OCI-LY7 (cell line): ENCODE measurements at regions not wholly inside any gene's neighbourhood (a gene's known extent, or its start where the extent isn't known, plus 50 kb on each side); places are given as distances from the start of the nearest gene placed in this dataset.

Experiments used
- BruUV-seq: library from RNA; stranded (reverse); fragments of 400-500 nt; replicated peaks from 2 replicates; lab custom pipeline; 2021; lab: Mats Ljungman, UMichigan
- CTCF ChIA-PET: fragments of 300-600 bp; sonication (Branson Sonifier 250); formaldehyde crosslinking; loops from one replicate; lab custom pipeline; 2022; ENCODE audit warnings: antibody characterized with exemption; ENCODE audit not compliant: unreplicated experiment; lab: Charles Lee
- POLR2A ChIA-PET: fragments of 300-600 bp; sonication (Branson Sonifier 250); formaldehyde crosslinking; loops from one replicate; lab custom pipeline; 2022; ENCODE audit warnings: antibody characterized with exemption; lab: Charles Lee
- DNase-seq: peaks from one replicate; pipeline ENCODE4 v3.0.0-alpha.2; 2015; ENCODE audit warnings: low spot score
- H2AFZ ChIP-seq: fragments of 200-600 bp; sonication (generic), shearing (Covaris generic); 2 replicates; pipeline ENCODE4 v1.6.1; 2014; ENCODE audit warnings: mild to moderate bottlenecking, antibody characterized with exemption, low read length, moderate library complexity
- H3K27ac ChIP-seq: fragments of 200-600 bp; sonication (generic); 2 replicates; pipeline ENCODE4 v1.5.1; 2014; ENCODE audit warnings: mixed run types, low read depth, mild to moderate bottlenecking, moderate library complexity, low read length, inconsistent platforms; ENCODE audit not compliant: poor library complexity, severe bottlenecking
- H3K36me3 ChIP-seq: fragments of 200-600 bp; sonication (generic); 2 replicates; pipeline ENCODE4 v1.6.1; 2014; ENCODE audit warnings: mild to moderate bottlenecking, antibody characterized with exemption, low read length, moderate library complexity, mixed read lengths; ENCODE audit not compliant: insufficient read depth
- H3K4me1 ChIP-seq: fragments of 200-600 bp; sonication (generic); 2 replicates; pipeline ENCODE4 v1.5.1; 2014; ENCODE audit warnings: mild to moderate bottlenecking, low read length; ENCODE audit not compliant: insufficient read depth, poor library complexity, severe bottlenecking
- H3K4me2 ChIP-seq: fragments of 200-600 bp; sonication (generic); 2 replicates; pipeline ENCODE4 v1.6.1; 2014; ENCODE audit warnings: mild to moderate bottlenecking, low read length
- H3K4me3 ChIP-seq: fragments of 200-600 bp; sonication (generic); 2 replicates; pipeline ENCODE4 v1.5.1; 2014; ENCODE audit warnings: mild to moderate bottlenecking, low read depth, low read length; ENCODE audit not compliant: poor library complexity, severe bottlenecking
- H3K79me2 ChIP-seq: fragments of 200-600 bp; sonication (generic); 2 replicates; pipeline ENCODE4 v1.6.1; 2016; ENCODE audit warnings: low read depth, mild to moderate bottlenecking, low read length, moderate library complexity, mixed read lengths; ENCODE audit not compliant: insufficient read depth
- H3K9me2 ChIP-seq: fragments of 200-600 bp; sonication (generic); 2 replicates; pipeline ENCODE4 v1.6.1; 2016; ENCODE audit warnings: mild to moderate bottlenecking, low read length, mixed read lengths; ENCODE audit not compliant: insufficient read depth
- H3K9me3 ChIP-seq: fragments of 200-600 bp; sonication (generic); 2 replicates; pipeline ENCODE4 v1.6.1; 2014; ENCODE audit warnings: mild to moderate bottlenecking, mixed run types, low read length, mixed read lengths
- H4K20me1 ChIP-seq: fragments of 200-600 bp; sonication (generic); 2 replicates; pipeline ENCODE4 v1.6.1; 2014; ENCODE audit warnings: mild to moderate bottlenecking, antibody characterized with exemption, low read length, moderate library complexity, mixed read lengths; ENCODE audit not compliant: insufficient read depth
- EZH2phosphoT487 ChIP-seq: fragments of 200-600 bp; sonication (generic); IDR thresholded peaks from 2 replicates; pipeline ENCODE4 v1.6.1; 2018; ENCODE audit warnings: low read depth, borderline replicate concordance, mild to moderate bottlenecking, mixed run types, antibody characterized with exemption, low read length, moderate library complexity, mixed read lengths
- intact Hi-C: fragments of 100-400 bp; cut with micrococcal nuclease; formaldehyde crosslinking; loops from one replicate; pipeline ENCODE4 v1.10.0; 2022; ENCODE audit not compliant: unreplicated experiment
- TF ChIP-seq, protein P1 (sequence below): fragments of 200-600 bp; sonication (generic); conservative IDR thresholded peaks from 2 replicates; pipeline ENCODE4 v1.5.1; 2014; ENCODE audit warnings: mild to moderate bottlenecking, antibody characterized with exemption, low read length, moderate library complexity, mixed read lengths

DNA sequence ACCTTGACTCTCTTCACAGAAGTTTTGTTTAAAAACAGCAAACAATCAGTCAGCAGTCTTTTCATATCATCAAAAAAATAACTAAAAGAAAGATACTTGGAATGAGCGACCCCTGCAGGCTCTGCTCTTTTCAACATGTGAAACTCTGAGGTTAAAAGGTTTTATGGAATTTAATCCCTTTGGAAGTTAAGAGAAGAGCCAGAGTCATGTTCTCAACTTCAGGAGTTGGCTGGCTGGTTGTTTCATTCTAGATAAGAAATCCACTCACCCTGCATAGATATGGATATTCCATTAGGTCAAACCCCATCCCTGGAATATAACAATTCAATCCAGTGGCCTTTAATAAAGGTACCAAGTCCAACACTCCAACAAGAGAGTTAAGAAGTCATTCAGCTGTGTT is 115.6 kb upstream of the RMDN2 start:
- intact Hi-C loops, result loop anchor here (1.0 kb wide), 1 partner anchor 263 kb away; no protein-coding TSS in a partner anchor
- H3K4me3 ChIP-seq, result no peak overlapping the region
- H3K27ac ChIP-seq, result no peak overlapping the region
- no peaks in the 10 kb centered on the region for H4K20me1 ChIP-seq
- no peak for DNase-seq
- H2AFZ ChIP-seq, result no peak overlapping the region
- H3K36me3 ChIP-seq, result no peaks in the 10 kb centered on the region
- no peaks in the 10 kb centered on the region for H3K9me2 ChIP-seq
- CTCF ChIA-PET, result no interaction called here
- no peaks in the 10 kb centered on the region for H3K4me1 ChIP-seq
- no TSS peak for BruUV-seq
- no peaks in the 10 kb centered on the region for H3K9me3 ChIP-seq
- TF ChIP-seq EZH2phosphoT487, result no peak
- TF ChIP-seq, protein P1, sequence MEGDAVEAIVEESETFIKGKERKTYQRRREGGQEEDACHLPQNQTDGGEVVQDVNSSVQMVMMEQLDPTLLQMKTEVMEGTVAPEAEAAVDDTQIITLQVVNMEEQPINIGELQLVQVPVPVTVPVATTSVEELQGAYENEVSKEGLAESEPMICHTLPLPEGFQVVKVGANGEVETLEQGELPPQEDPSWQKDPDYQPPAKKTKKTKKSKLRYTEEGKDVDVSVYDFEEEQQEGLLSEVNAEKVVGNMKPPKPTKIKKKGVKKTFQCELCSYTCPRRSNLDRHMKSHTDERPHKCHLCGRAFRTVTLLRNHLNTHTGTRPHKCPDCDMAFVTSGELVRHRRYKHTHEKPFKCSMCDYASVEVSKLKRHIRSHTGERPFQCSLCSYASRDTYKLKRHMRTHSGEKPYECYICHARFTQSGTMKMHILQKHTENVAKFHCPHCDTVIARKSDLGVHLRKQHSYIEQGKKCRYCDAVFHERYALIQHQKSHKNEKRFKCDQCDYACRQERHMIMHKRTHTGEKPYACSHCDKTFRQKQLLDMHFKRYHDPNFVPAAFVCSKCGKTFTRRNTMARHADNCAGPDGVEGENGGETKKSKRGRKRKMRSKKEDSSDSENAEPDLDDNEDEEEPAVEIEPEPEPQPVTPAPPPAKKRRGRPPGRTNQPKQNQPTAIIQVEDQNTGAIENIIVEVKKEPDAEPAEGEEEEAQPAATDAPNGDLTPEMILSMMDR, result peak; percentile 74
- no peak overlapping the region for H3K4me2 ChIP-seq
- POLR2A ChIA-PET, result no interaction called here
- no peaks in the 10 kb centered on the region for H3K79me2 ChIP-seq

DNA sequence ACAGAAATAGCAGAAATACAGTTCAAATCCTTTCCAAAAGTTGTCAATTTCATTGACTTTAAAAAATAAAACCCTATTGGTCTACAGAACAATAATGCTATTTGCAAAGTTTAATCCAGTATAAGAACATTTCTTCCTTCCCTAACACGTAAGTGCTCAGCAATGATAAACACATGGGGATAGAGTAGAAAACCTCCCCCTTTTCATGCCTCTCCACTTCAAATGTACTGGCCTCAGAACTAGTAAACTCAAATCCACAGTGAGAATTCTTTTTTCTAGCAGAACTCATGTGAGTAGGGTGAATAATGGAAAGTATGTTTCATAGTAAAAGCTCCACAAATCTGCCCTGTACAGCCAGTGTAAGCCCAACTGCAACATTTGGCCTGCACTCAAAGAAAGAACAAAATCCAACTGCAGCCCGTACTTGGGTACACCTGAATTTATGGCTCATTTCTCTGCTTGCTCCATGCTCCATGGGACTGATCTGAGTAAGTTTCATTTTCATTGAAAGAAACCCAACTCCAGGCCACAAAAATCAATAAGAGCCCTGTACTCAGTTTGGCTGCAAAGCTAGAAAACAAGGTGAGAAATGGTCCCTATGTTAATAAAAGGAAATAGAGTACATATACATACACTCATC is 115.0 kb upstream of the RMDN2 start:
- Histone ChIP-seq H3K9me2 (no peaks in the 10 kb centered on the region), H2AFZ (no peak overlapping the region), H3K4me2 (no peak overlapping the region), H3K27ac (no peak overlapping the region), H3K36me3 (no peaks in the 10 kb centered on the region), H3K79me2 (no peaks in the 10 kb centered on the region), H3K4me1 (no peaks in the 10 kb centered on the region), H3K9me3 (no peaks in the 10 kb centered on the region), H3K4me3 (no peak overlapping the region), H4K20me1 (no peaks in the 10 kb centered on the region)
- intact Hi-C loops, result loop anchor here (1.0 to 5.0 kb wide), 2 partner anchors 264 to 413 kb away; no protein-coding TSS in a partner anchor
- ChIA-PET POLR2A (no interaction called here), CTCF (no interaction called here)
- no TSS peak for BruUV-seq
- TF ChIP-seq EZH2phosphoT487, result no peak
- TF ChIP-seq, protein P1, result no peak
- DNase-seq, result no peak

DNA sequence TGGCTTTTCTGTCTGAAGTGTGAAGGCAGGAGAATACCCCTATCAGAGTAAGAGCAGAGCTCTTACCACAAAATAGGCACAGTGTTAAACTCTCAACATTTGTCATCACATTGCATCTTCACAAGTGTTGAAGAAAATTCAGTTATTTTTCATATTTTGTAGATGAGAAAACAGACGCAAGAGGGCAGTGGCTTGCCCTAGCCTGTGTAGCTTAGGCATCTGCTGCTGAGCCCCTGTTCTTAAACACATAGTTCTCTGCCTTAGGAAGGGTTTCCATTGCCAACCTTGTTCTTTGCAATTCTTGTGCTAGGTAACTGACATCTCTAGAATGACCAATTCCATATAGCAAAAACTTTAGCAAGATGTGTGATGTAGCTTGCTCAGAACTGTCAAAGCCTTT is 112.7 kb upstream of the RMDN2 start:
- peak; percentile 10 for DNase-seq
- Histone ChIP-seq H3K4me2 (no peak overlapping the region), H3K9me3 (no peaks in the 10 kb centered on the region), H3K36me3 (no peaks in the 10 kb centered on the region), H3K4me1 (no peaks in the 10 kb centered on the region), H2AFZ (no peak overlapping the region), H3K79me2 (no peaks in the 10 kb centered on the region), H3K27ac (no peak overlapping the region), H3K9me2 (no peaks in the 10 kb centered on the region), H3K4me3 (no peak overlapping the region), H4K20me1 (no peaks in the 10 kb centered on the region)
- ChIA-PET CTCF (no interaction called here), POLR2A (interaction anchor here (0.6 kb wide), 1 partner anchor 657 kb away, joined by 3 read pairs; no protein-coding TSS in a partner anchor)
- intact Hi-C loops, result loop anchor here (5.0 kb wide), 1 partner anchor 415 kb away; no protein-coding TSS in a partner anchor
- no TSS peak for BruUV-seq
- TF ChIP-seq, protein P1, result peak; percentile 49; the same call in 1 of the 2 replicates
- no peak for TF ChIP-seq EZH2phosphoT487
